ENCODE measurements at regions not wholly inside any gene's neighbourhood (a gene's known extent, or its start where the extent isn't known, plus 50 kb on each side); places are given as distances from the start of the nearest gene placed in this dataset.

DNA sequence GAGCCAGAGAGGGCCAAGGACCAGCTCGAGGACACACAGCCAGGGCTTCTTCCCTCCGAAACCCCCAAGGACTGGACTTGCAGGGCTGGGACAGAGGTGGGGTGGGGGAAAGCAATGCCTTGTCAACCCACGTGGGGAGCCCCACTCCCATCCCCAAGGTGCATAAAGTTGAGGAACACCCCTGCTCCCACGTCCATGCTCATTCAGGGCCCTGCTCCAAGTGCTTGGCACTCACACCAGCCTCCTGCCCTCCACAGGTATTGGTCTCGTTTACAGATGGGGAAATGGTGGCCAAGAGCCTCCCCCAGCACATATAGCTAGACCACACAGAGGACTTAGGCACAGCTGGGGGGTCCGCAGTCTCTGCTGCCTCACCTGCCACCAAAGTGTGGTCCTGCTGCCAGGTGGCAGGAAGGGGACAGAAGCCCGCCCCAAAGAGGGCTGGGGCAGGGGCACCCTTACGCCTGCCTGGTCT is 50.5 kb upstream of the CSPG4 start:
- no peaks in the 10 kb centered on the region for H3K36me3 ChIP-seq (ENCODE audit: control insufficient read depth in 1 of 2, insufficient read depth in 2 of 2, low read length in 2 of 2)
- no peaks in the 10 kb centered on the region for H3K9me3 ChIP-seq (ENCODE audit: control insufficient read depth in 1 of 2, insufficient read depth in 1 of 2, low read depth in 1 of 2, low read length in 2 of 2)
- H2AFZ ChIP-seq (ENCODE audit: low read depth, low read length, poor library complexity, severe bottlenecking), result no peak overlapping the region
- no peak overlapping the region for H3K4me3 ChIP-seq (replicated peaks in 1 of 2; ENCODE audit: low read depth in 1 of 2, low read length in 2 of 2)
- ATAC-seq (no peak), DNase-seq (ENCODE audit: low read depth, low spot score) (no peak)
- RAD21 ChIA-PET (ENCODE audit: low non-redundant PET in 1 of 2, low total read pairs in 2 of 2, uncharacterized antibody in 2 of 2, unreplicated experiment in 2 of 2), result no interaction called here
- no peaks in the 10 kb centered on the region for H3K9me2 ChIP-seq (ENCODE audit: insufficient read depth)
- no peaks in the 10 kb centered on the region for H3K27me3 ChIP-seq (ENCODE audit: insufficient read depth, low read length)
- no peak overlapping the region for H3K4me2 ChIP-seq (ENCODE audit: low read length)
- BruUV-seq (replicated peaks), result no TSS peak
- no peaks in the 10 kb centered on the region for H3K79me2 ChIP-seq (ENCODE audit: insufficient read depth, low read length)
- no peak overlapping the region for H3K9ac ChIP-seq (ENCODE audit: low read length)
- intact Hi-C loops (cut with micrococcal nuclease), result no loop called here
- no peak overlapping the region; the same call in 1 of the 2 replicates for H3K27ac ChIP-seq (ENCODE audit: low read depth, low read length)
- peaks cover 2 to 6% of the 10 kb centered on the region in 2 experiments; a peak in 3 of 4 replicates for H3K4me1 ChIP-seq (ENCODE audit: control insufficient read depth in 1 of 2, insufficient read depth in 2 of 2, low read length in 2 of 2)
- TF ChIP-seq SIN3A (IDR thresholded peaks at IDR 0.05; ENCODE audit: low read depth) (no peak), POLR2A (IDR thresholded peaks at IDR 0.05; ENCODE audit: borderline replicate concordance, extremely low read depth, insufficient read depth, insufficient read length) (no peak), ZNF274 (IDR thresholded peaks at IDR 0.05; ENCODE audit: low read depth, low read length) (no peak), CBX3 (IDR thresholded peaks at IDR 0.05; ENCODE audit: low read depth) (no peak), EZH2phosphoT487 (IDR thresholded peaks at IDR 0.05; ENCODE audit: borderline replicate concordance) (no peak), JUND (IDR thresholded peaks at IDR 0.05) (no peak), SRF (IDR thresholded peaks at IDR 0.05; ENCODE audit: low read depth) (no peak), POLR2AphosphoS5 (IDR thresholded peaks at IDR 0.05; ENCODE audit: low read depth, low read length) (no peak), TCF7L2 (IDR thresholded peaks at IDR 0.05; ENCODE audit: borderline replicate concordance, extremely low read depth, insufficient read depth, insufficient read length) (no peak)
- TF ChIP-seq, protein P1, sequence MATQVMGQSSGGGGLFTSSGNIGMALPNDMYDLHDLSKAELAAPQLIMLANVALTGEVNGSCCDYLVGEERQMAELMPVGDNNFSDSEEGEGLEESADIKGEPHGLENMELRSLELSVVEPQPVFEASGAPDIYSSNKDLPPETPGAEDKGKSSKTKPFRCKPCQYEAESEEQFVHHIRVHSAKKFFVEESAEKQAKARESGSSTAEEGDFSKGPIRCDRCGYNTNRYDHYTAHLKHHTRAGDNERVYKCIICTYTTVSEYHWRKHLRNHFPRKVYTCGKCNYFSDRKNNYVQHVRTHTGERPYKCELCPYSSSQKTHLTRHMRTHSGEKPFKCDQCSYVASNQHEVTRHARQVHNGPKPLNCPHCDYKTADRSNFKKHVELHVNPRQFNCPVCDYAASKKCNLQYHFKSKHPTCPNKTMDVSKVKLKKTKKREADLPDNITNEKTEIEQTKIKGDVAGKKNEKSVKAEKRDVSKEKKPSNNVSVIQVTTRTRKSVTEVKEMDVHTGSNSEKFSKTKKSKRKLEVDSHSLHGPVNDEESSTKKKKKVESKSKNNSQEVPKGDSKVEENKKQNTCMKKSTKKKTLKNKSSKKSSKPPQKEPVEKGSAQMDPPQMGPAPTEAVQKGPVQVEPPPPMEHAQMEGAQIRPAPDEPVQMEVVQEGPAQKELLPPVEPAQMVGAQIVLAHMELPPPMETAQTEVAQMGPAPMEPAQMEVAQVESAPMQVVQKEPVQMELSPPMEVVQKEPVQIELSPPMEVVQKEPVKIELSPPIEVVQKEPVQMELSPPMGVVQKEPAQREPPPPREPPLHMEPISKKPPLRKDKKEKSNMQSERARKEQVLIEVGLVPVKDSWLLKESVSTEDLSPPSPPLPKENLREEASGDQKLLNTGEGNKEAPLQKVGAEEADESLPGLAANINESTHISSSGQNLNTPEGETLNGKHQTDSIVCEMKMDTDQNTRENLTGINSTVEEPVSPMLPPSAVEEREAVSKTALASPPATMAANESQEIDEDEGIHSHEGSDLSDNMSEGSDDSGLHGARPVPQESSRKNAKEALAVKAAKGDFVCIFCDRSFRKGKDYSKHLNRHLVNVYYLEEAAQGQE (IDR thresholded peaks at IDR 0.05; ENCODE audit: low read depth), result no peak
- TF ChIP-seq, protein P2, sequence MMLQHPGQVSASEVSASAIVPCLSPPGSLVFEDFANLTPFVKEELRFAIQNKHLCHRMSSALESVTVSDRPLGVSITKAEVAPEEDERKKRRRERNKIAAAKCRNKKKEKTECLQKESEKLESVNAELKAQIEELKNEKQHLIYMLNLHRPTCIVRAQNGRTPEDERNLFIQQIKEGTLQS (IDR thresholded peaks at IDR 0.05), result no peak
- TF ChIP-seq, protein P3, sequence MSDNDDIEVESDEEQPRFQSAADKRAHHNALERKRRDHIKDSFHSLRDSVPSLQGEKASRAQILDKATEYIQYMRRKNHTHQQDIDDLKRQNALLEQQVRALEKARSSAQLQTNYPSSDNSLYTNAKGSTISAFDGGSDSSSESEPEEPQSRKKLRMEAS (IDR thresholded peaks at IDR 0.05), result no peak
- H4K20me1 ChIP-seq (ENCODE audit: insufficient read depth), result no peaks in the 10 kb centered on the region
- POLR2A ChIA-PET, result no interaction called here
- CTCF ChIA-PET, result no interaction called here
